ENCODE measurements at regions not wholly inside any gene's neighbourhood (a gene's known extent, or its start where the extent isn't known, plus 50 kb on each side); places are given as distances from the start of the nearest gene placed in this dataset.

GRCh38 chr14:71556730-71557129 lies 375.5 kb upstream of the RGS6 start:
- no peak for TF ChIP-seq CTCF (IDR thresholded peaks at IDR 0.05; ENCODE audit: insufficient read depth, low read depth, low read length)
- TF ChIP-seq EZH2 (IDR thresholded peaks at IDR 0.05; ENCODE audit: insufficient read depth, low read length): no peak
